K562 (cell line): ENCODE measurements at regions not wholly inside any gene's neighbourhood (a gene's known extent, or its start where the extent isn't known, plus 50 kb on each side); places are given as distances from the start of the nearest gene placed in this dataset.

Source experiments
- ADNP ChIP-seq: fragments of 200-800 bp; sonication (Bioruptor generic); IDR thresholded peaks from 2 replicates; pipeline ENCODE4 v1.6.1; 2016; ENCODE audit warnings: missing genetic modification characterization, missing compliant biosample characterization
- BRD9 ChIP-seq: fragments of 450-650 bp; IDR thresholded peaks from 2 replicates; pipeline ENCODE4 v1.6.1; 2018; ENCODE audit warnings: low read depth; ENCODE audit not compliant: partially characterized antibody
- CBX5 ChIP-seq: IDR thresholded peaks from 2 replicates; pipeline ENCODE4 v1.6.1; 2014; ENCODE audit warnings: low read depth, borderline replicate concordance
- CC2D1A ChIP-seq: fragments of 450-650 bp; IDR thresholded peaks from 2 replicates; pipeline ENCODE4 v1.6.1; 2017; ENCODE audit warnings: mild to moderate bottlenecking
- DACH1 ChIP-seq: fragments of 450-650 bp; IDR thresholded peaks from 2 replicates; pipeline ENCODE4 v1.6.1; 2018; ENCODE audit not compliant: partially characterized antibody
- ELF1 ChIP-seq: fragments of 200-800 bp; sonication (Bioruptor generic); IDR thresholded peaks from 2 replicates; pipeline ENCODE4 v1.6.1; 2016; ENCODE audit warnings: missing genetic modification characterization, missing compliant biosample characterization
- GABPB1 ChIP-seq: sonication (generic); formaldehyde crosslinking; IDR thresholded peaks from 2 replicates; pipeline ENCODE4 v1.8.0; 2022; ENCODE audit warnings: mild to moderate bottlenecking, missing genetic modification reagents
- GTF2F1 ChIP-seq: IDR thresholded peaks from 2 replicates; pipeline ENCODE4 v1.6.1; 2011; ENCODE audit warnings: low read depth, low read length, improper control_type of control experiment
- HDAC6 ChIP-seq: IDR thresholded peaks from 2 replicates; pipeline ENCODE4 v1.6.1; 2012; ENCODE audit warnings: low read depth, mild to moderate bottlenecking, control low read depth, inconsistent platforms, low read length, moderate library complexity
- NR2C2 ChIP-seq, 2 experiments: fragments of 200-800 bp in 1 of 2; sonication (Bioruptor generic) in 1 of 2; sonication (generic) in 1 of 2; formaldehyde crosslinking in 1 of 2; IDR thresholded peaks; 2 replicates each; pipeline versions ENCODE4 v1.6.1 to v1.8.0; 2016 to 2022; ENCODE audit warnings: mild to moderate bottlenecking in 1 of 2, missing compliant biosample characterization in 1 of 2, missing genetic modification characterization in 1 of 2, missing genetic modification reagents in 1 of 2
- NR2F6 ChIP-seq: fragments of 450-650 bp; formaldehyde crosslinking; IDR thresholded peaks from 2 replicates; pipeline ENCODE4 v1.4.0; 2020; ENCODE audit warnings: mild to moderate bottlenecking
- PHB ChIP-seq: fragments of 250-450 bp; sonication (Bioruptor Pico); IDR thresholded peaks from 2 replicates; pipeline ENCODE4 v1.5.0; 2021
- PHF21A ChIP-seq: fragments of 450-650 bp; IDR thresholded peaks from 2 replicates; pipeline ENCODE4 v1.6.1; 2017; ENCODE audit warnings: low read depth, borderline replicate concordance
- PYGO2 ChIP-seq: fragments of 450-650 bp; IDR thresholded peaks from 2 replicates; pipeline ENCODE4 v1.6.1; 2016; ENCODE audit warnings: mild to moderate bottlenecking, missing genetic modification characterization, moderate library complexity, missing compliant biosample characterization
- TRIM24 ChIP-seq, 2 experiments: fragments of 450-650 bp; IDR thresholded peaks; 2 replicates each; pipeline ENCODE4 v1.6.1; 2016
- ZNF175 ChIP-seq: fragments of 200-800 bp; sonication (Bioruptor generic); IDR thresholded peaks from 2 replicates; pipeline ENCODE4 v1.6.1; 2016; ENCODE audit warnings: low read depth, mild to moderate bottlenecking, missing genetic modification characterization, missing compliant biosample characterization
- ZNF280B ChIP-seq: fragments of 250-450 bp; sonication (Bioruptor Pico); IDR thresholded peaks from 2 replicates; pipeline ENCODE4 v1.5.1; 2021; ENCODE audit warnings: mild to moderate bottlenecking
- ZNF408 ChIP-seq: fragments of 250-450 bp; sonication (Bioruptor Pico); IDR thresholded peaks from 2 replicates; pipeline ENCODE4 v1.4.0; 2020; ENCODE audit warnings: low read depth, mild to moderate bottlenecking, moderate library complexity
- ZNF436 ChIP-seq: fragments of 250-450, 450-650 bp; sonication (Bioruptor Pico); formaldehyde crosslinking; IDR thresholded peaks from 2 replicates; pipeline ENCODE4 v1.7.0; 2020; ENCODE audit warnings: mild to moderate bottlenecking
- ZNF444 ChIP-seq: fragments of 250-450 bp; sonication (Bioruptor Pico); IDR thresholded peaks from 2 replicates; pipeline ENCODE4 v1.4.0; 2020; ENCODE audit warnings: mild to moderate bottlenecking, moderate library complexity
- ZNF830 ChIP-seq: fragments of 250-450 bp; sonication (Bioruptor Pico); IDR thresholded peaks from 2 replicates; pipeline ENCODE4 v1.5.0; 2021; ENCODE audit warnings: mild to moderate bottlenecking
- TF ChIP-seq, protein P1 (sequence below): fragments of 450-650 bp; conservative IDR thresholded peaks from 2 replicates; pipeline ENCODE4 v1.6.1; 2016; ENCODE audit warnings: missing genetic modification characterization, low read depth, mild to moderate bottlenecking, missing compliant biosample characterization, moderate library complexity
- TF ChIP-seq, protein P2 (sequence below), 2 experiments: IDR thresholded peaks in 1 of 2; conservative IDR thresholded peaks in 1 of 2; 2 replicates each; pipeline ENCODE4 v1.6.1; 2016; ENCODE audit warnings: low read depth in 2 of 2, mild to moderate bottlenecking in 1 of 2, missing compliant biosample characterization in 1 of 2, missing genetic modification characterization in 1 of 2, moderate library complexity in 1 of 2

DNA sequence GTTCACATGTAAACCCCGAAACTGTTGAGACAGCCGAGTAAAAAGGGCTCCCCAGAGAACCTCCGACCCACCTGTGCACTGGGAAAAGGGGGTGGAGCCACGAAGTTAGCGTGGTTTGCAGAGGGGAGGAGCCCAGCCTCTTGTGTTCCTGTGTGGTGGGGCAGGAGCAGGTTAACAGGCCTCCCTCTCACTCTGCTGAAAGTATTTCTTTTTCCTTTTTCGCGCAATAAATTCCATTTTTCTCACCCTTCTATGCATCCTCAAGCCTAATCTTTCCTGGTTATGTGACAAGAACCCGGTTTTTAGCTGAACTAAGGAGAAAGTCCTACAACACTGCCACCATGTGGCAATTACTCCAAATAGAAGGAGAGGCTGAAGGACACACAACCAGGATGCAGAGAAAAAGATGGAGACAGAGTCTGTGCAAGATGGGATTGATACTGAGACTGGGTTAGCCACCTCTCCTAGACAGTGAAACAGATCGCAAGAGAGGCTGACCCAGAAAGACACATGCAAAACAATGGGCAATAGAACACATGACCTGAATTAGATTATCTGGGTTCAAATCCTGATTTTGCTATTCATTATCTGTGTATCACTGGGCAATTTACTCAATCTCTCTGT, 168.7 kb upstream of the PRSS16 start (continued):
- TF ChIP-seq ZNF444 (CRISPR knock-in tag) (no peak), GABPB1 (no peak), ELF1 (tag) (no peak), PHB (CRISPR knock-in tag) (no peak), ZNF280B (CRISPR knock-in tag) (no peak), PHF21A (no peak), PYGO2 (no peak), NR2F6 (no peak), CC2D1A (peak; percentile 86), ZNF408 (no peak), ZNF830 (CRISPR knock-in tag) (no peak), BRD9 (peak; percentile 91), NR2C2 (CRISPR knock-in tag; IDR thresholded peaks at IDR 0.05) (no peak), NR2C2 (tag; IDR thresholded peaks at IDR 0.05) (no peak), CBX5 (no peak), ZNF175 (CRISPR knock-in tag) (no peak), HDAC6 (no peak), GTF2F1 (no peak), ZNF436 (CRISPR knock-in tag) (no peak), TRIM24 (IDR thresholded peaks at IDR 0.05) (no peak), ADNP (no peak), DACH1 (no peak)
- TF ChIP-seq, protein P1, sequence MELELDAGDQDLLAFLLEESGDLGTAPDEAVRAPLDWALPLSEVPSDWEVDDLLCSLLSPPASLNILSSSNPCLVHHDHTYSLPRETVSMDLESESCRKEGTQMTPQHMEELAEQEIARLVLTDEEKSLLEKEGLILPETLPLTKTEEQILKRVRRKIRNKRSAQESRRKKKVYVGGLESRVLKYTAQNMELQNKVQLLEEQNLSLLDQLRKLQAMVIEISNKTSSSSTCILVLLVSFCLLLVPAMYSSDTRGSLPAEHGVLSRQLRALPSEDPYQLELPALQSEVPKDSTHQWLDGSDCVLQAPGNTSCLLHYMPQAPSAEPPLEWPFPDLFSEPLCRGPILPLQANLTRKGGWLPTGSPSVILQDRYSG, result no peak
- TF ChIP-seq, protein P2, sequence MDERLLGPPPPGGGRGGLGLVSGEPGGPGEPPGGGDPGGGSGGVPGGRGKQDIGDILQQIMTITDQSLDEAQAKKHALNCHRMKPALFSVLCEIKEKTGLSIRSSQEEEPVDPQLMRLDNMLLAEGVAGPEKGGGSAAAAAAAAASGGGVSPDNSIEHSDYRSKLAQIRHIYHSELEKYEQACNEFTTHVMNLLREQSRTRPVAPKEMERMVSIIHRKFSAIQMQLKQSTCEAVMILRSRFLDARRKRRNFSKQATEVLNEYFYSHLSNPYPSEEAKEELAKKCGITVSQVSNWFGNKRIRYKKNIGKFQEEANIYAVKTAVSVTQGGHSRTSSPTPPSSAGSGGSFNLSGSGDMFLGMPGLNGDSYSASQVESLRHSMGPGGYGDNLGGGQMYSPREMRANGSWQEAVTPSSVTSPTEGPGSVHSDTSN (CRISPR knock-in tag; IDR thresholded peaks at IDR 0.05; ENCODE audit: low read depth), result no peak
- TF ChIP-seq, protein P2 (tag; conservative IDR thresholded peaks at IDR 0.05; ENCODE audit: low read depth), result no peak
